T follicular helper cell (primary cell): ENCODE measurements at regions not wholly inside any gene's neighbourhood (a gene's known extent, or its start where the extent isn't known, plus 50 kb on each side); places are given as distances from the start of the nearest gene placed in this dataset.
A peak's percentile ranks its signal among the peaks of the same experiment; 100 is the strongest.
"Not testable (repeated sequence)": the region's sequence is repeated elsewhere in the genome, so short reads cannot be mapped to it uniquely, and the experiment has no call there.

Experiments used
- DNase-seq: peaks from one replicate; pipeline ENCODE4 v3.0.0-alpha.2; 2020; ENCODE audit warnings: low read depth

DNA sequence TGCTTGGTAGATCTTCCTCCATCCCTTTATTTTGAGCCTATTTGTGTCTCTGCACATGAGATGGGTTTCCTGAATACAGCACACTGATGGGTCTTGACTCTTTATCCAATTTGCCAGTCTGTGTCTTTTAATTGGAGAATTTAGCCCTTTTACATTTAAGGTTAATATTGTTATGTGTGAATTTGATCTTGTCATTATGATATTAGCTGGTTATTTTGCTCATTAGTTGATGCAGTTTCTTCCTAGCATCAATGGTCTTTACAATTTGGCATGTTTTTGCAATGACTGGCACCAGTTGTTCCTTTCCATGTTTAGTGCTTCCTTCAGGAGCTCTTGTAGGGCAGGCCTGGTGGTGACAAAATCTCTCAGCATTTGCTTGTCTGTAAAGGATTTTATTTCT lies 72.4 kb downstream of the HNRNPD start:
- DNase-seq: not testable (repeated sequence)

GRCh38 chr4:82293304-82293703 lies 80.5 kb downstream of the HNRNPD start:
- DNase-seq: no peak

DNA sequence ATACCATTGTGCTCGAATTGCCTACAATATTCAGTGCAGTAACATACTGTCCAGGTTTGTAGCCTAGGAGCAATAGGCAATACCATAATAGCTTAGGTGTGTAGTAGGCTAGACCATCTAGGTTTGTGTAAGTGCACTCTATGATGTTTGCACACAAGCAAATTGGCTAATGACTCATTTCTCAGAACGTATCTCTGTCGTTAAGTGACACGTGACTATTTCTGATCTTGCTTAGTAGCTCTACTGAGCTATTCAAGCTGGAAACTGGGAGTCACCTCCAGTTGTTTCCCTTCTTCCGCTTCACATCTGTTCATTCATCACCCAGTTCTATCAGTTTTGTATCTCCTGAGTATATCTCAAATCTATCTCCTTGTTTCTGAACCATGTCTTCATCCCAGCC lies 86.1 kb downstream of the HNRNPD start:
- DNase-seq: no peak

- peak; percentile 98 for DNase-seq
These were observed 88.7 kb downstream of the HNRNPD start for GRCh38 chr4:82284858-82285805.

DNA sequence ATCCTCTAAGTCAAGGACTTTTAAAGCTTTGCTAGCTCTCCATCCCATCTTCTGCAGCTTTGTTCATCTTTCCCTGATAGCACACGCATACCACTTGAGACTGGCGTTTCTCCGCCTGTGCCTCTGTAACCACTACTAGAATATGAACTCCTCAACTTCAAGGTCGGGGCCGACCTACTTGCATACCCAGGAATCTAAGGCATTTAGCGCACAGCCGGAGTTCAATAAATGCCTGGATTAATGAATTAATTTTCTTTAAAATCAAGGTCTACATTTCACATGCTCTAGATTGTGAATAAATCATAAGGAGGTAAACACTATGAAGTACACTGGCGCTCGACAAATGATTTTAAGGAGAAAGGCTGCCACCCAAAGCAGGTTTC lies 89.3 kb downstream of the HNRNPD start:
- no peak for DNase-seq

GRCh38 chr4:82282875-82283274 lies 90.9 kb downstream of the HNRNPD start:
- no peak for DNase-seq

GRCh38 chr4:82279550-82279949 lies 94.2 kb downstream of the HNRNPD start:
- DNase-seq: not testable (repeated sequence)

DNA sequence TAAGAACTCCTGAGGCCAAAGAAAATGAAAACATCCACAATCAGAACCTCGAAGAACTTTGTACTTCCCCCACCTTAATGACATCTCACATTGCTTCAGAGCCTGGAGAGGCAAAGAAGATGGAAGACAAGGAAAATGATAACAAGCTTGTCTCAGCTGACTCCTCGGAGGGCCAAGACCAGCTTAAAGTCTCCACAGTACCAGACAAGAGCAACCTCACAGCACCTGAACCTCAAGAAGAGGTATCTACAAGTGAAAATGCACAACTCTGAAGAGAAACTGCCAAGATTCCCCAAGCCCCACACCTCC lies 97.5 kb downstream of the HNRNPD start:
- no peak for DNase-seq

DNA sequence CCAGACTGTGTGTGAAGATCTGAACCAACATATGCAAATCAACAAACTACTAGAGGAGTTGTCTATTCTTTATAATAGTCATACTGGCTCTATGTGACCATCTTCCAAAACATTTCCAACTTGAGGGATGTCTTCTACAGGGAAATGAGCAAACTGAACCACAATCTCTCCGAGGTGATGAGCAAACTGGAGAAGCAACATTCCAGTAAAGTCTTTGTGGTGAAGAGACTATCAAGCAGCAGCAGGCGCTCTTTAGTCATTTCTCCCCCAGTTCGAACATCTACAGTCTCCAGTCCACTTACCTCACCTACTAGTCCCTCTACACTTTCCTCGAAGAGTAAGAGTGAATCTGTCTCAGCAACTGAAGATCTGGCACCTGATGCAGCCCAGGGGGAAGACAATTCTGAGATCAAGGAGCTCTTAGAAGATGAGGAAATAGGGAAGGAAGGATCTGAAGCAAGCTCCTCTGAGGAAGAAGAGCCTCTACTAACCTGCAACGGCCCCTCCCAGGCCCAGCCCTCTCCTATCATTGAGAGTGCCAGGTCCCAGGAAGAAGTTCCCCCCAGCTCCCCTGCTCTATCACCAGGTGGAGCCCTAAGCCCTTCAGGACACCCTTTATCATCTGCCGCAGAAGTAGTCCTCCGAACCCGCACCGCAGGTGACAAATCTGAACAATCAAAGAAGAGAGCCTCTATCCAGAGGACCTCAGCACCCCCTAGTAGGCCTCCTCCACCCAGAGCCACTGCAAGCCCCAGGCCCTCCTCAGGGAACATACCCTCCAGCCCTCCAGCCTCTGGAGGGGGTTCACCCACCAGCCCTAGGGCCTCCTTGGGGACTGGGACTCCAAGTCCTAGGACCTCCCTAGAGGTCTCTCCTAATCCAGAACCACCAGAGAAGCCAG lies 98.1 kb downstream of the HNRNPD start:
- DNase-seq: no peak

GRCh38 chr4:82274700-82275099 lies 99.1 kb downstream of the HNRNPD start:
- not testable (repeated sequence) for DNase-seq

DNA sequence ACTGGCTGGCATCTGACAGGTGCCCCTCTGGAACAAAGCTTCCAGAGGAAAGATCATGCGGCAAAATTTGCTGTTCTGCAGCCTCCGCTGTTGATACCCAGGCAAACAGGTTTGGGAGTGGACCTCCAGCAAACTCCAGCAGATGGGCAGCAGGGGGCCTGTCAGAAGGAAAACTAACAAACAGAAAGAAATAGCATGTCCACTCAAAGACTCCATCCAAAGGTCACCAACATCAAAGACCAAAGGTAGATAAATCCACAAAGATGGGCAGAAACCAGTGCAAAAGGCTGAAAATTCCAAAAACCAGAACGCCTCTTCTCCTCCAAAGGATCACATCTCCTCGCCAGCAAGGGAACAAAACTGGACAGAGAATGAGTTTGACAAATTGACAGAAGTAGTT lies 101.3 kb downstream of the HNRNPD start:
- not testable (repeated sequence) for DNase-seq

DNA sequence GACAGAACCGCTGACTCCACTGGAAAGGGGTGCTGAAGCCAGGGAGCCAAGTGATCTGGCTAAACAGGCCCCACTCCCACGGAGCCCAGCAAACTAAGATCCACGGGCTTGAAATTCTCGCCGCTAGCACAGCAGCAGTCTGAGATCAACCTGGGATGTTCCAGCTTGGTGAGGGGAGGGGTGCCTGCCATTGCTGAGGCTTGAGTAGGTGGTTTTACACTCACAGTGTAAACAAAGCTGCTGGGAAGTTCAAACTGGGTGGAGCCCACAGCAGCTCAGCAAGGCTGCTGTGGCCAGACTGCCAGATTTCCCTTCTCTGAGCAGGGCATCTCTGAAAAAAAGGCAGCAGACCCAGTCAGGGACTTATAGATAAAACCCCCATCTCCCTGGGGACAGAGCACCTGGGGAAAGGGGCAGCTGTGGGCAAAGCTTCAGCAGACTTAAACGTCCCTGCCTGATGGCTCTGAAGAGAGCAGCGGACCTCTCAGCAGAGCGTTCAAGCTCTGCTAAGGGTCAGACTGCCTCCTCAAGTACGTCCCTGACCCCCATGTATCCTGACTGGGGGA lies 101.8 kb downstream of the HNRNPD start:
- not testable (repeated sequence) for DNase-seq

DNA sequence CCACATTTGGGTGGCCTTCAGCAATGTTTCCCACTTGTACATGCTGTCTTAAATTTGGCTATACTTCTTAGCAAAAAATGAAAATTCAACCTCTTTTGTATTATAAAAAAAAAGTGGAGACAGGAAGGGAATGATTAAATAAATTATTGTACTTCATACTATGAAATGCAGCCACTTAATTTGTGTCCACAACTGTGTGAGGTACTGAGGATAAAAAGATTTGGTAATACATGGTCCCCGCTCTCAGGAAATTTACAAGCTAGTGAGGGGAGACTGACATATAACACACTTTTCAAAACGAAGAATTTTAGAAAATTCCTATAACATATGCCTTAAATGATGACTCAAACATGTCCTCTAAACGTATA lies 105.0 kb downstream of the HNRNPD start:
- DNase-seq: no peak

DNA sequence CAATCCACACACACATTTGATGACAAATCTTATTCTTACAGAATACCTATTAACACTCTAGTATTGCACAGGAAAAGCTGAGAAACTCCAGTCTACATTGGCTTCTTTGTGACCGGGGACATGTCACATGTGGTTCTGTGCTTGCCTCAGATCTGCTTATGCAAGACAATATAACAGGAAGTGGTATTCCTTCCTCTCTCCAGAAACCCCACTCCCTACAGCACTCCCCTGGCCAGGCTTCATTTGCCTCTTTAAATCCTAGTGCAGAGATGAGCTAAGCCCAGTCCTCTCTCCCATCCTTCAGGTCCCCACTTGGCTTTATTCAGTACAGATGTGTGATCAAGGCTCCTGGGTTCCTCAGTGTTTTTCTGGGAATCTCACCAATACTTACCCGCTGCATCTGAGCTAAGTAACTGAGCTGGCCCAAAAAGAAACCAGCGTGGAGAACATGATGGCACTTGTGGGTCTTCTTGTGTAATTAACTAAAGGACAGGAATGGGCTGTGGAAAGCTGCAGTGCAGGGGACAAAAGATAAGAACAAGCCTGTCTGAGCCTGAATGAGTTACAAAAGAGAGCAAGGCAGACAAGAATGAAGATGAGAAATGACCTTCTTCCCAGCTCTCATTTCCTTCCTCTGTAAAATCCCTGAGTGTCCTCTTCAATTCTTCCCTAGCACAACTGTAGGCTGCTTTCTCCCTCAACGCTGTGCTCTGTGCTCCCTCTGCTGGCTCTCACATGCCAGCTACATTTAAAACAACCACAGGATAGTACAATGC lies 105.6 kb downstream of the HNRNPD start:
- peak; percentile 16 for DNase-seq

GRCh38 chr4:82267506-82267905 lies 106.3 kb downstream of the HNRNPD start:
- no peak for DNase-seq

- DNase-seq: no peak
These were observed 107.4 kb downstream of the HNRNPD start for GRCh38 chr4:82266345-82266744.

- no peak for DNase-seq
These were observed 112.7 kb downstream of the HNRNPD start for GRCh38 chr4:82261084-82261483.

DNA sequence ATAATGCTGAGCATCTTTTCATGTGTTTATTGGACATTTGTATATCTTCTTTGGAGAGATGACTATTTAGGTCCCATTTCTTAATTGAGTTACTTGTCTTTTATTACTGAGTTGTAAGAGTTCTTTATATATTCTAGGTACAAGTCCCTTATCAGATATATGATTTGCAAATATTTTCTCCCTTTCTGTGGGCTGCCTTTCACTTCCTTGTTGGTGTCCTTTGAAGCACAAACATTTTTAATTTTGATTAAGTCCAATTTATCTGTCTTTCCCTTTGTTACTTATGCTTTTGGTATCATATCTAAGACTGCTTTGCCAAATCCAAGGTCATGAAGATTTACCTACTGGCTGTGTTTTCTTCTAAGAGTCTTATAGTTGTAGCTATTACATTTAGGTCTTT lies 113.2 kb downstream of the HNRNPD start:
- DNase-seq: no peak

DNA sequence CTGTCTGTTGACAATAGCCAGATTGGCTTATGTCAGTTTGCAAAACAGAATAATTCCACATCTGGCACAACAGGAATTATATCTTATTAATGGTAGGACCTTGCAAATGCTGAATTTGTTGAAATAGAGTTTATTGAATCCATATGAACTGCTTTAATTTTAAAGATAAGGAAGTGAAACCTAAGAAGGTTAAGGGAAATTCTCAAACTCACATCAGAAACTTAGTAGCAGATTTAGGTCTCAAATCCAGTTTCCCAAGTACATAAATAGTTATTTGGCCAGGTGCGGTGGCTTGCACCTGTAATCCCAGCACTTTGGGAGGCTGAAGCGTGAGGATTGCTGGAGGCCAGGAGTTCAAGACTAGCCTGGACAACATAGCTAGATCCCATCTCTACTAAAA lies 117.1 kb downstream of the HNRNPD start:
- DNase-seq: no peak

DNA sequence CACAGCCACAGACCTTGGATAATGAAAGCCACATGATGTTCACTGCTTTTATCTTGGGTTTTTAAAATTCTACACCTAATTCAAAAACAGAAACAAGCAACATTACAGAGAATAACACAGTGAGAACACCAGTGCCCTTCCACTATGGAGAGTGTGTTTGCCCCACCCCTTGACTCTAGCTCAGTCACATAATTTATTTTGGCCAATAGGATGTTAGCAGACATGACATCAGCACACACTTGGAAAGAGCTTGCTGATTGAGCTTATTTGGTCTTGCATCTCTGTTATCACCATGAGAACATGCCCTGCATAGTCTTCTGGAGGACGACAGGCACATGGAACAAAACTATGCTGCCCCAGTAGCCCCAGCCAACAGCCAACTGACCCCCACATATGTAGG lies 118.1 kb downstream of the HNRNPD start:
- DNase-seq: no peak

- no peak for DNase-seq
These were observed 124.7 kb downstream of the HNRNPD start for GRCh38 chr4:82248903-82249632.
